ENCODE measurements at regions not wholly inside any gene's neighbourhood (a gene's known extent, or its start where the extent isn't known, plus 50 kb on each side); places are given as distances from the start of the nearest gene placed in this dataset.

- no peak for TF ChIP-seq EZH2phosphoT487 (IDR thresholded peaks at IDR 0.05; ENCODE audit: insufficient read depth, low read depth)
- no peak for TF ChIP-seq EZH2 (IDR thresholded peaks at IDR 0.05; ENCODE audit: insufficient read depth, poor library complexity, severe bottlenecking)
These were observed 513.2 kb upstream of the GOLIM4 start for GRCh38 chr3:168608926-168609325.

Measured in GM23248 (cell line).